ENCODE measurements at regions not wholly inside any gene's neighbourhood (a gene's known extent, or its start where the extent isn't known, plus 50 kb on each side); places are given as distances from the start of the nearest gene placed in this dataset.
"Not testable (repeated sequence)": the region's sequence is repeated elsewhere in the genome, so short reads cannot be mapped to it uniquely, and the experiment has no call there.

DNA sequence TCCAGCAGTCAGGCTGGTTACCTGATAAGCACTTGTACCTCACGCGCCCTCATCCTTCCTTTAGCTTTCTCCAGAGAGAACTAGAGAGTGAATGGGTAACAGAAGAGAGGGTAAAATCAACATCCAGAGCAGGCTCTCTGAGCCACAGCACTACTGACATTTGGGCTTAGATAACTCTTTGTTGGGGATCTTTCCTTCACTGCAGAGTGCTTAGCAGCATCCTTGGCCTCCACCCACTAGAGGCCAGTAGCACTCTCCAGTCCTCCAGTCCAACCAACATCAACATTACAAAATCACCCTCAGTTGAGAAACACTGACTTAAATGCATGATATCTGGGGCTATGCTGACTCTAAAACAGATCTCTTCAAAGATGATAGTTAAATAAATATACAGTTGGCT, 220.7 kb downstream of the TACR3 start:
- DNase-seq: no peak

DNA sequence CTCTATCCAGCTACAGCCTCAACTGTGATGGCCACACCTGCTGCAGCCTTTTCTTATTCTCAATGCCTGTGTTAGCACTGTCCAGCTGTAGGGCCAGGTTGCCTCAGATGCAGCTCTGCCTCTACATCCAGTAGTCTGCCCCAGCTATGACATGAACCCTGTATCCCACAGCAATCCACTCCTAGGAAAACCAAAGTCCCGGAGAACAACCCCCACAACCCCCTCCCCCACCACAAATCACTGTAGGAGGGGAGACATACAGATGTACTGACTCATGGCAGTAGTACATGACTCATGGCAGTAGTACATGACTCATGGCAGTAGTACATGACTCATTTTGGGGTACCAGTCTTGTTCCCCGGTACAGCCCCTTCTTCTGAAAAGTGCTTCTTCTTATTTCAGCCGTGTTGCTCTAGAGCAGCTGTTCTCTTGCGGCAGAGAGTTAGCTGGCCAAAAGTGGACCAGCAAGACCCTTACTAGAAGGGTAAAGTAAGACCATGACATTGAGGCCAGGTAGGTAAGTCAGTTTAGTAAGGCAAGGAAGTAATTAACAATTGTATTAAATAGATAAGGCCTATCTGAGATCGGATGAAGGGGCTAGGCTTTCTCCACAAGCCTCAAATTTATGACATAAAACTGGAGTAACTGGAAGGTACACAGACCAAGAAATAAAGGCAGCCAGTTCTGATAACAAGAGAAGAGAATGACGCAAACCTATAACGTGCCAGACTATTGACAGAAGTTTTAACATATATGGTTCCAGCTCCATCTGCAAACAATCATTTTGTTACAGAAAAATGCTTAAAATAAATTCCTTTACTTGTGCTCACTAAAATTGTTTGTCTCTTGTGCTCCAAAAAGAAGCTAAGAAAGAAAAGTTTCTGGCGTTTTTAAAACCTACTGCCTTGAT, 221.4 kb downstream of the TACR3 start:
- DNase-seq: no peak

DNA sequence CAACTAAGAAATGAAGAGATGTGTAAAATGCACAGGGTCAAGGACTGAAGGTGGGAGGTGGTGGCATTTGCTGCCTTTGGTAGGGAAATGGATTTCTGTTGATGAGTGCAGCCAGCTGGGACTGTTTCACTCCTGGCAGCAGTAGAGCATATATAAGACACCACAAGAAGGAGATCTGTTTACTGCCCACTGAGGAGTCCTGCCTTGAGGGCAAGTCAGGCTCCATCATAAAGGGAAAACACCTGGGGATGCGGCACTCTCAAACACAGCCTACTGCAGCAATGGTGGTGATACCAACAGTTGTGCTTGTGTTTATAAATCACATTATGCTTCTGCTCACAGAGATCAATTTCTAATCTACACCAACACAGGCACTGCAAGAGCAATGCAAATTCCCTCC, 222.1 kb downstream of the TACR3 start:
- no peak for DNase-seq

DNA sequence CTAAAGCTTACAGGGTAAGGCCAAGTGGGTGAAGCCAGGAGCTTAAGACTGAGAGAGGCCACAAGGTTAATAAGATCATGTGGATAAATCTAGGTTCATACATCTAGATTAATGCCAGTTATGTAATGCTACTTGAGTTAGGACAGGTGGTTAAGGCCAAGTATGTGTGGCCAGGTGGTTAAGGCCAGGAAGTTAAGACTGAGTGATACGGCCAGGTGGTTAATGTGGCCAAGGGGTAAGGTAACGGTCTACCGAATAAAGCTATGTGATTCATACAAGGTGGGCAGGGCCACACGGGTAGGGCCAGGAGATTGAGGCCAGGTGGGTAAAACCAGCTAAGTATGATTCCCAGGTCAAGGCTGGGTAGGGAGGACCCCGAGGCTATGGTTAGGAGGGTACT, 223.0 kb downstream of the TACR3 start:
- DNase-seq: no peak

DNA sequence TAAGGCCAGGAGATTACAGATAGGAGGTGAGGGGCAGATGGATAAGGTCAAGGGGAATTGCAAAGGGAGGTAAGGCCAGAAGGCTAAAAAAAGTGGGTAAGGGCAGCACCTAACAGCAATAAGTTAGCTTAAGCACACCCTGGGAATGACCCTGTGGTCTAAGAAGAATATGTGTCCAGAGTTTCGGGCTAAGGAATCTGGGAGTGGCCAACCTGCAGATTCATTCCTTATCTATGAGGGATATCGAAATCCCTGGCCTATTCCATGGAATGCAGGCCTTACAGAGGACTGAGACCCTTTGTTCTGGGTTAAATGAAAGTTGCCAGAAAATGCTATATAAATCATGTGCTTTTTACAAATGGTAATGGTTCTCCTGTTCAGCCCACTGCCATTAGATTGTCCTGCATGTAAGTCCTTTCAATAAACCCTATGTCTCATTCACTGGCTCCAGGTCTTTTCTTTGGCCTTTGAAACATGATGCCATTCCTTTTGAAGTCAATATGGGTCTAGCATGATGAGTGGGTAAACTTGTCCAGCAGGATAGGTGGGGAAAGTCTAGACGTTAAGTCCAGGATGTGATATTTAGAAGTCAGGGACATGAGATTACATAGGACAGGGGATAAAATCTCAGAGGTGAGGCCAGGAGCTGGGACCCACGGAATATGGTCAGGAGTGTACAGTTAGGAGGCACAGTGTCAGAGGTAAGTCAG, 226.2 kb downstream of the TACR3 start:
- DNase-seq: no peak

DNA sequence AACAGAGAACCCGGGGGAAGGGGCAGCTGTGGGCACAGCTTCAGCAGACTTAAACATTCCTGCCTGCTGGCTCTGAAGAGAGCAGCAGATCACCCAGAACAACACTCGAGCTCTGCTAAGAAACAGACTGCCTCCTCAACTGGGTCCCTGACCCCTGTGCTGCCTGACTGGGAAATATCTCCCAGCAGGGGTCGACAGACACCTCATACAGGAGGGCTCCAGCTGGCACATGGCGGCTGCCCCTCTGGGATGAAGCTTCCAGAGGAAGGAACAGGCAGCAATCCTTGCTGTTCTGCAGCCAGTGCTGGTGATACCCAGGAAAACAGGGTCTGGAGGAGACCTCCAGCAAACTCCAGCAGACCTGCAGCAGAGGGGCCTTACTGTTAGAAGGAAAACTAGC, 234.5 kb downstream of the TACR3 start:
- not testable (repeated sequence) for DNase-seq

DNA sequence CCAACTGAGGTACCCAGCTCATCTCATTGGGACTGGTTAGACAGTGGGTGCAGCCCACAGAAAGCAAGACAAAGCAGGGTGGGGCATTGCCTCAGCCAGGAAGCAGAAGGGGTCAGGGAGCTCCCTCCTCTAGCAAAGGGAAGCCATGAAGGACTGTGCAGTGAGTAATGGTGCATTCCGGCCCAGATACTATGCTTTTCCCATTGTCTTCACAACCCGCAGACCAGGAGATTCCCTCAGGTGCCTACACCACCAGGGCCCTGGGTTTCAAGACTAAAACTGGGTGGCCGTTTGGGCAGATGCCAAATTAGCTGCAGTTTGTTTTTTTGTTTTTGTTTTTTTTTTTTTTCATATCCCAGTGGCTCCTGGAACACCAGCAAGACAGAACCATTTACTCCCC, 235.3 kb downstream of the TACR3 start:
- no peak for DNase-seq

DNA sequence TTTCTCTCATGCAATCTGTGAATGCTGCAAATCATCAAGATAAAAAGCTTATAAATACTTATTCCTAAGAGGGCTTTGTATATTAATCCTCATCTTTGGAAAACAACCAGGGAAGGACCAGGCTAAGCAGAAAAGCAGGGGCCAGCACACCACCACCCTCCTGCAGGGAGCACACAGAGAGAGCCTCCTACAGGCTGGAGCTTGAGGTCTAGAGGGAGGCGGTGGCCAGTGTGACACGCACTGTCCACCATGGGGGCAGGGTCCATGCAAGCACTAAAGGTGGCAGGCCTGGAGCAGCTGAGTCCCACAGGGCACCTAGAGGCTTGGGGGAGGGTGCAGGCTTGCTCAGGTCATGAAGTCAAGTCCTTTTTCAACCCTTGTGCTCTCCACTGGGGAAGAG, 236.9 kb downstream of the TACR3 start:
- no peak for DNase-seq

DNA sequence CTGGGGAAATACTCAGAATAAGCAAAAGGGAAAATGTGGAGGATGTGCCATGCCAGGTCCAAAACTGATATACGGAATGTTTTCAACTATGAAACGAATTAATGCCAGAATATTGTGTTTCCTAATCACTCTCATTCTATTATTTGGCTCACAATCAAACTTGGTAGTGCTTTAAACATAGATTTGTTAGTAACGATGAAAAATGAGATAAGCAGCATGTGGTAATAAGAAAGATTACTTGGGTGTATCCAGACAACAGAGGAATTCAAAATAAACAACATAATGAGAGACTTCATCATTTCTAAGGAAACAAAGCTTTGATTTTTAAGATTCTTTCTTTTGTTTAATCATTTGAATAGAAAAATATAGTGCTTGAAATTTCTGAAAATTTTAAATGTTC, 237.3 kb downstream of the TACR3 start:
- DNase-seq: no peak

DNA sequence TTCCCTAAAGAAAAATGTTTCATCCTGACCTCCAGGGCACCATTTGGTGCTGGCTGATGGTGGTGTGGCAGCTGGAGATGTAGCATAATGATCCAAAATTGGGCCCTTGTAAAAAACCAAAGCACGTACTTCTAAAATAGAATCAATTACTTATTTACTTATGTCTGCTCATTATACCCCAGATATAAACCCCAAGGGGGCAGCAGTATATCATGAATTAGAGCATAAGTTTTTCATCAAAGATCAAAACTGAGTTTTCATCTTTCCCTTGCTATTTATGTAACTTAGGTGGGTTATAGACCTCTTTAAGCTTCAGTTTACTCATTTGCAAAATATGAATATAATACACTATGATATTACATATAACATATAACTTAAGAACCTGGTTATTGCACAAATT, 241.1 kb downstream of the TACR3 start:
- no peak for DNase-seq

DNA sequence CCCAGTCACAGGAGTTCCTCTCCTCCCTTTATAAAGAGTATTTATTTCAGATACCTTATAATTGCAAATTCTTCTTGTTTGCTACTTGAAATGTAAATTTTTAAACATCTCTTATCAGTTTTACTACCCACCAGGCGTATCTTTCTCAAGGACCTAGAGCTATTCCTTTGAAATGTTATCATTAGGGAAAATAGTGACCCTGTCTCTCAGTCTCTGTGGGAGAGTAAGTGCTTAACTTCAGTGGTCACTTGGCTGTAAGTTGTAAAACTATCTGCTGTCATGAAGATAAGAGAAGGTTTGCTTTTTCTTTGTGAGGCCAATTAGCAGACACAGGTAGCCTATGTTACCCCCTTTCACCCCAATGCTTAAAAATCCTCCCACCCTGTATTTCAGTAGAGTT, 241.6 kb downstream of the TACR3 start:
- no peak for DNase-seq

DNA sequence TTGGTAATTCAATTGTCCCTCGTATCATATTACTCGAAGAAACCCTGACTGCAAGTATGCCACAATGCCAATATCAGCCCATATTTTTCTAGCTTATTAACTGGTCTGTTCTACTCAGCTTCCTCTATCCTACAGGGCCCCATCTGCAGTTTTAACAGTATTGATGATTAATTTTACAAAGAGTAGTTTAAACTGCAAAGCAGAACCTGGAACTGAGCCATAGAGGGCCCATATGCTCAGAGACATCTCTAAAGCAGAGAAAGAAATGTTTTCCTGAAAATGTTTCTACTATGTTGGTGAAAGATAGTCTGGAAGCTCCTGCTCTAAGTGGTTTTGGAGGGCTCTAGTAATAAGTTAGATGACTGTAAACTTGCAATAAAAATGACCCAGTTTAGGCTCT, 259.4 kb upstream of the CENPE start:
- DNase-seq: no peak

DNA sequence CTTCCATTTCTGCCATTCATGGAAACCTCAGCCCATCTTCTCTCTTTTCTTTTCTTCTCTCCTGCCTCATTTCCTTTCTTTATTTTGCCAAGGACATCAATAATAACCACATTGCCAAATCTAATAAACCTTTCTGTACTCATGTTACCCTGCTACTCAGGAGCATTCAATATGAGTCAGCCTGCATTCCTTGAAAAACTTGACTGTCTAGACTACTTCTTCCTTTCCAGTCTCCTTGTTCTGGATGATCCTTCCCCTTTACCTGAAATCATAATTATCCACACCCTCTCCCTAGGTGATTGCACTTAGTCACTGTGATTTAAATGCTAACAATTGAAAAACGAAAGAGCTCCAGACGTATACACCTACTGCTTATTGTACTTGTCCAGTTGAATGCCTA, 253.2 kb upstream of the CENPE start:
- no peak for DNase-seq

DNA sequence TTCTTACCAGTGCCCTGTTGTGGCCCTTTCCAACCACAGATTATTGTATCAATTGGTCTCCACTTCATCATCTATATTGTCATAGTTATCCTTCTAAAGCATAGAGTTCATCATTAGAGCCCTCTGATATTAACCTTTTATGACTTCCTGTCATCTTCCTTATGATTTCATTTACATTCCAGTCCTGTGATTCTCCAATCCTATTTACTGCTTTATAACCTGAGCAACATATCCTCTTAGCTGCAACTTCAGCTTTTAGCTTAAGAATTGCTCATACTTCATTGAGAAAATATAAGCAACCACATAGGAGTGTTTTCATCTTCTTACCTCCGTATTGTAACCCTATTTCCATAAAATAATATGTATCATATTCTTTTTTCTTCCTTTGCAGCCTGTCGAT, 252.6 kb upstream of the CENPE start:
- DNase-seq: no peak

DNA sequence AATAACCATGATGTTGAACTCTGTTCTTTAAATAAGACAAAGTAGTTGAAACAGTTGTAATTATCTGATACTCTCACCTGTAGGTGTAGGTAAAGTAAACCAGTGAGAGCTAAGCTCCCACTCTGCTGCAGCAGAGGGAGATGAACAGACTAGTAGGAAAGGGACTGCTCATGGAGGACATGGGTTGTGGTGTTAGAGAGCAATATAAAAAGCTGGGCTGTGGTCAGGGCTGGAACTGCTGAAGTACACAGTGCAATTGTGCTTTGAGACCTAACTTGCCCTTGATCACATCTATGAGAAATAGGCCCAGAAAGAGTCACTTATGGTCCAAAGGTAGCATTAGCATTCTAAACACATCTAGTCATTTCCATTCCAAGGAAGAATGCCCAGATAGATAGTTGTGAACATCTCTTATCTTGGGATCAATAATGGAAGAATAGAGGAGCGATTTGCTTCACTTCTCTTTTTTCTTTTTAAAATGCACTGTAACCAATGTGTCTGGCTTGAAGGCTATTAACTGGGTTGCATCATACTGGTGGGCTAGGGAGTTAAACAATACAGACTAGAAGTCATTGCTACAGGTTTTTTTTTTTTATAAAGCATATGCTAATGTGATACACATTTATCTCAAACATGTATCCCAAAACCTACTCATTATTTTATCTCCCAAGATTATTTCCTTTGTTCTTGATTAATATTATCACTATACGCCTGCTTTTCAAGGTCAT, 251.3 kb upstream of the CENPE start:
- DNase-seq: no peak

DNA sequence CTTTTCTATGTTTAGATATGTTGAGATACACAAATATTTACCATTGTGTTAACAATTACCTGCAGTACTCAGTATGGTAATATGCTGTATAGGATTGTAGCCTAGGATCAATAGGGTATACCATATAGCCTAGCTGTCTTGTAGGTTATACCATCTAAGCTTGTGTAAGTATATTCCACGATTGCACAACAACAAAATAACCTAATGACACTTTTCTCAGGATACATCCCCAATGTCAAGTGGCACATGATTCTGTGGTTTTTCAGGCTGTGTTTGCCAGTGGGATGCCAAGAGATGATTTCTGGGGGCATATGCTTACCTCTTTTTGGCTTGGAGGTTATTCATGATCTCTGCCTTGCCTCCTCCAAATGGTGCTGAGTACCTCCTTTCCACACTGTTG, 247.2 kb upstream of the CENPE start:
- DNase-seq: no peak

DNA sequence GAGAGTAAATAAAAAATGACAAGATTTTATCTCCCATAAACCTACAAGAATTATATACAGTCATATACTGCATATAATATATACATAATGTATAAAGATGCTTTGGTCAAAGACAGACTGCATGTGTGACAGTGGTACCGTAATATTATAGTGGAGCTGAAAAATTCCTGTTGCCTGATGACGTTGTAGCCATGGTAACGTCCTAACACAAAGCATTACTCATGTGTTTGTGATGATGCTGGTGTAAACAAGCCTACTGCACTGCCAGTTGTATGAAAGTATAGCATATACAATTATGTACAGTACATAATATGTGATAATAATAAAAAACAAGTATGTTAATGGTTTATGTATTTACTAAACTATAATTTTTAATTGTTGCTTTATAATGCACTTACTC, 245.2 kb upstream of the CENPE start:
- no peak for DNase-seq

DNA sequence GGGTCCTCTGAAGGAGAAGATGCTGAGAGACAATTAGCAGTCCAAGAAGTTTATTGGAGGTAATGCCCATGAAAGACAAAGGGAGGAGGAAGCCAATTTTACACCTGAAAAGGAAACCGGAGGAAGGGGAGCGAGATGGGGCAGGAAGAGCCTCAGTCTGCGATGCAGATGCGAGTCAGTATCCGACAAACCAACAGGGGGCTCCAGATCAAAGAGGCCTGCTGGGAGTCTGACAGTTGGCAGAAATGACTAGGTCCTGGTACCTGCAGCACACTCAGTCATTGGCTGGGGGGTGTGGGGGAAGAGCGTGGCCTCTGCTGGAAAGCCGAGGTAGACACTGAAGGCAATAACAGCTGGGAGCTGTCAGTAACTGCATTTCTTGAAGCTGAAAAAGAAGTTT, 231.1 kb upstream of the CENPE start:
- DNase-seq: no peak

DNA sequence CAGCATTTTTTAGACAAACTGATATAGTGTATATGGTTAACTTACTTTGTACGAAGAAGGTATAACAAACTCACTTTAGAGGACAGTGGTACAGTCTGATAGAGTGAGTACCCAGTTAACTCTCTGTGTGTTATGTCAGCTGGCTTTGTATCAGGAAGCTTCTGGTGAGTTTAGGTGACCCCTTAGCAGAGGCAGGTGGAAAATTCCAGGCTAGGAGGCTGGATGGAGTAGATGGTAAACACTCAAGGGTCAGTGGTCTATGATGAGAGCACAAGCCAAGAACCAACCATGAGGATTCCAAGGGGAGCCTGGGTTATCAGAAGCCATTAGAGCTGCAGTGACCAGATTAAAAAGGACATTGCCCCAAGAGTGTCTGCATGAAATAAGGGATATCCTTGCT, 227.3 kb upstream of the CENPE start:
- no peak for DNase-seq

DNA sequence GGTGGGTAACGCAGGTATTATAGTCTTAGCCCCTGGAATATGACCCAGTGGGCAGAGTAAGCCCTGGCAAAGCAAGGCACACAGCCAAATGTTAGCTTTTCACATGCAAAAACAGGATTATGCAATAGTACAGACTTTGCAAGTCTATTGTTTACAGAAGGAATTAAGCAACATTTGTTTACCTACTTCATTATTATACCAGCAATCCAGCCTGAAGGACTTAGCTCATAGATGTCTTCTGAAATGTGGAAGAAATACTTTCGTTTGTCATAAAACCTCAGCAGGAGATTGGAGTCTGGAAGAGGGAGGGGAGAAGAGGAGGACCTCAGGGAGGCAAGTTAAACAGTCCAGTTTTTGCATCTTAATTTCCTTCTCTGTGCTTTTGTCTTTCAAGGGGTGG, 226.7 kb upstream of the CENPE start:
- no peak for DNase-seq

DNA sequence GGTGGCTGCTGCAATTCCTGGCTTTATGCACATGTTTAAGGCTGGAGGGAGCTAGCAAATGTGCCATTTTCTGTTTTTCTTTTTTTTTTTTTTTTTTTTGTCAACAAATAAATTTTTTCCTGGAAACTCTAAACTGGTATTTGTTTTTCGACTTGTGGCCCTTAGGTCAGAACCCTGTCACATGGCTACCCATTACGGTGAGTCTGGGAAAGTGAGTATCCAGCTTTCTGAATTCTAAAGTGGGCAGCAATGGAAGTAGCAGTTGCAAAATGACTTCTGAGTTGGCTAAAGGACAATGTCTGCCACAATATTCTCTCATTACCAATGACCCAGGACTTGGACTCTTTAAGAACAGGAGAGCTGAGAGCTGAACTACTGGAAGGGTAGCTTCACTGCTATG, 225.1 kb upstream of the CENPE start:
- DNase-seq: no peak

DNA sequence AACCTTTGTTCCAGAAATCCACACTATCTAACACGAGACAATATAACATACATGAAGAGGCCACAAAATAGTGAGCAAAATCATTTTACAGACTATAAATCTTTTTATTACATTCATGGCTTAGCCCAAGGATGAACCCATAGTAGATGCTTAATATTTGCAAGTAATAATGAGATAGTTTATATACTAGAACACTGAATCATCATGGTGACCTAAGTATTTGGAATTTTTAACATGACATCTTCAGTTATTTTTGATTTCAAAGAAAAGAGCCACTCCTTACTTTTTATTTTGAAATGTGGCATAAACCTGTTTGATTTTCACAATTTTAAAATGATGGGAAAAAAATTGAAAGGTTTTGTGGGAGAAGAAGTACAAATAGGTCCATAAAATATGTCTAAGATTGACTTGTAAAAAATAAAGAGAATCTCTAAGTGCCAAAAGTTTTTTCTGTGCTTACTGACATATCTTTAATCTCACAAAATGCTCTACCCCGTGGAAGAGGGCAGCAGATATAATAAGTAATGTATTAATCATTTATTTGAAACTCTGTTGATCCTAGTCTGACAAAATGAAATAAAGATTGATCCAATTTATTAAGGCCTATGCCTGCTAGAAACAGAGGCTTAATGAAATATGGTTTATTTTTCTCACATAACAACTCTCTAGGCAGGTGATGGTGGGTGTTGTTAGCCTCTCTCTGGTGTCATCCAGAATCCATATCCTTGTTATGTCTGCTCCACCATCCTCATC, 224.5 kb upstream of the CENPE start:
- DNase-seq: no peak

DNA sequence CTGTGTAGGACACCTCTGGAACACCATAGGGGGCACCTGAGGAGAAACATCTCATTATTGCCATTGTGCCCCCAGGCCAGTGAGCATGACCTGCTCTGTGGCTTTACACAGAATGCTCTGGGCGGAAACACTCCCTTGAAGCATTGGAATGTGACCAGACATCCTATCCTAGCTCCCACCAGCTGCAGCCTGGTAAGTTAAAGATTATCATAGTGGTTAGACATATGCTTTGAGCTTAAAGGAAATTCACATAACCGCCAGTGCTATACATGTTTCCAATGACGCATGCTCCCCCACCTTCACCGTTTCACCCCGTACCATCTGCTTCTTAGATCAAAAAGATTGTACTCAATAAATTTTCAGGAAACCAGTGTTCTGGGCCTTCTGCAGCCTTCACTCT, 217.7 kb upstream of the CENPE start:
- no peak for DNase-seq
